Thyroid gland (tissue), 4 donors: ENCODE measurements at regions not wholly inside any gene's neighbourhood (a gene's known extent, or its start where the extent isn't known, plus 50 kb on each side); places are given as distances from the start of the nearest gene placed in this dataset.

ENCODE experiments used
- CTCF ChIP-seq, 6 experiments: fragments of 200-600 bp in 3 of 6; fragments of 450-650 bp in 3 of 6; sonication (generic) in 3 of 6; IDR thresholded peaks; one replicate each; pipeline ENCODE4 v1.5.1; 2016 to 2019; ENCODE audit warnings: antibody characterized with exemption in 6 of 6, mild to moderate bottlenecking in 2 of 6, inconsistent platforms in 1 of 6, moderate library complexity in 1 of 6
- POLR2A ChIP-seq, 2 donors: fragments of 450-650 bp; IDR thresholded peaks; one replicate each; pipeline ENCODE4 v1.6.1; 2017; ENCODE audit warnings: antibody characterized with exemption in 2 of 2, mild to moderate bottlenecking in 2 of 2, moderate library complexity in 1 of 2

GRCh38 chr1:78420181-78420580 lies 70.6 kb upstream of the PTGFR start:
- TF ChIP-seq CTCF (IDR thresholded peaks at IDR 0.05) (no peak), POLR2A (IDR thresholded peaks at IDR 0.05) (no peak)
